Prostate gland (tissue), 2 donors: ENCODE measurements at regions not wholly inside any gene's neighbourhood (a gene's known extent, or its start where the extent isn't known, plus 50 kb on each side); places are given as distances from the start of the nearest gene placed in this dataset.

Source experiments
- DNase-seq: peaks from one replicate; pipeline ENCODE4 v3.0.0-alpha.2; 2019; ENCODE audit warnings: low spot score
- H3K27ac ChIP-seq, 2 donors: fragments of 200-600 bp; sonication (generic); 2 replicates each; pipeline ENCODE4 v1.5.1; 2017 to 2019
- H3K27me3 ChIP-seq: fragments of 200-600 bp; sonication (generic); replicated peaks from 2 replicates; pipeline ENCODE4 v1.5.1; 2019; ENCODE audit not compliant: insufficient read depth
- H3K36me3 ChIP-seq, 2 donors: fragments of 200-600 bp; sonication (generic); 1 replicate in 1 of 2; 2 replicates in 1 of 2; pipeline versions ENCODE4 v1.5.1 to v1.8.1; 2017 to 2019
- H3K4me1 ChIP-seq: fragments of 200-600 bp; sonication (generic); replicated peaks from 2 replicates; pipeline ENCODE4 v1.5.1; 2019
- H3K4me3 ChIP-seq, 2 donors: fragments of 200-600 bp; sonication (generic); 2 replicates each; pipeline ENCODE4 v1.5.1; 2017 to 2019
- H3K9me3 ChIP-seq: fragments of 200-600 bp; sonication (generic); 2 replicates; pipeline ENCODE4 v1.5.1; 2017
- CTCF ChIP-seq, 4 experiments: fragments of 200-600 bp in 2 of 4; fragments of 450-650 bp in 2 of 4; sonication (generic) in 2 of 4; IDR thresholded peaks; 1 replicate in 3 of 4; 2 replicates in 1 of 4; pipeline ENCODE4 v1.5.1; 2016 to 2019; ENCODE audit warnings: antibody characterized with exemption in 4 of 4, mild to moderate bottlenecking in 2 of 4, moderate library complexity in 2 of 4
- POLR2A ChIP-seq: fragments of 450-650 bp; IDR thresholded peaks from one replicate; pipeline ENCODE4 v1.6.1; 2016; ENCODE audit warnings: antibody characterized with exemption, mild to moderate bottlenecking
- POLR2AphosphoS5 ChIP-seq: sonication (generic); formaldehyde crosslinking; IDR thresholded peaks from one replicate; pipeline ENCODE4 v1.6.1; 2017; ENCODE audit warnings: antibody characterized with exemption
- WGBS: methylation state at CpG from one replicate; pipeline ENCODE4 v1.1.5; 2018; 5-methylcytosine and 5-hydroxymethylcytosine counted together
- intact Hi-C: fragments of 100-400 bp; cut with DNase I; formaldehyde crosslinking; loops from one replicate; pipeline ENCODE4 v1.14.2; 2022

- H3K9me3 ChIP-seq = no peaks in the 10 kb centered on the region
- intact Hi-C loops = no loop called here
- WGBS = 95% methylated on average over 1 of the region's 1 CpG
- no peak overlapping the region for H3K4me3 ChIP-seq
- no peaks in the 10 kb centered on the region for H3K27me3 ChIP-seq
- H3K27ac ChIP-seq = no peak overlapping the region
- H3K4me1 ChIP-seq = no peaks in the 10 kb centered on the region
- no peaks in the 10 kb centered on the region for H3K36me3 ChIP-seq
- DNase-seq = no peak
- no peak for TF ChIP-seq CTCF (IDR thresholded peaks at IDR 0.05)
- TF ChIP-seq POLR2A = no peak
- TF ChIP-seq POLR2AphosphoS5 = no peak
Observed at GRCh38 chr2:19656011-19656410, 245.8 kb downstream of the TTC32 start.

GRCh38 chr2:19654310-19655090 is 247.3 kb downstream of the TTC32 start:
- intact Hi-C loops = no loop called here
- H3K9me3 ChIP-seq = no peaks in the 10 kb centered on the region
- no peaks in the 10 kb centered on the region for H3K4me1 ChIP-seq
- H3K36me3 ChIP-seq = no peaks in the 10 kb centered on the region
- WGBS = 94% methylated on average over 9 of the region's 9 CpGs
- TF ChIP-seq POLR2A (no peak), POLR2AphosphoS5 (no peak), CTCF (IDR thresholded peaks at IDR 0.05) (no peak)
- no peak for DNase-seq
- H3K27me3 ChIP-seq = no peaks in the 10 kb centered on the region
- no peak overlapping the region for H3K27ac ChIP-seq
- H3K4me3 ChIP-seq = no peak overlapping the region

- H3K27me3 ChIP-seq = no peaks in the 10 kb centered on the region
- 89% methylated on average over 10 of the region's 10 CpGs for WGBS
- no peak overlapping the region for H3K27ac ChIP-seq
- H3K4me3 ChIP-seq = no peak overlapping the region
- H3K4me1 ChIP-seq = no peaks in the 10 kb centered on the region
- TF ChIP-seq POLR2A = no peak
- TF ChIP-seq POLR2AphosphoS5 = no peak
- TF ChIP-seq CTCF (IDR thresholded peaks at IDR 0.05) = no peak
- H3K9me3 ChIP-seq = no peaks in the 10 kb centered on the region
- intact Hi-C loops = no loop called here
- H3K36me3 ChIP-seq = no peaks in the 10 kb centered on the region
- no peak for DNase-seq
Observed at GRCh38 chr2:19653509-19653908, 248.3 kb downstream of the TTC32 start.

GRCh38 chr2:19652811-19653210 is 249.0 kb downstream of the TTC32 start:
- Histone ChIP-seq H3K9me3 (no peaks in the 10 kb centered on the region), H3K4me3 (no peak overlapping the region), H3K27me3 (no peaks in the 10 kb centered on the region), H3K36me3 (no peaks in the 10 kb centered on the region), H3K4me1 (no peaks in the 10 kb centered on the region), H3K27ac (no peak overlapping the region)
- TF ChIP-seq POLR2A = no peak
- TF ChIP-seq CTCF (IDR thresholded peaks at IDR 0.05) = no peak
- TF ChIP-seq POLR2AphosphoS5 = no peak
- DNase-seq = no peak
- intact Hi-C loops = no loop called here
- 72% methylated on average over 1 of the region's 1 CpG for WGBS

GRCh38 chr2:19651466-19651865 is 250.3 kb downstream of the TTC32 start:
- H3K4me1 ChIP-seq = no peaks in the 10 kb centered on the region
- DNase-seq = no peak
- intact Hi-C loops = no loop called here
- H3K27ac ChIP-seq = no peak overlapping the region
- H3K9me3 ChIP-seq = no peaks in the 10 kb centered on the region
- WGBS = 19% methylated on average over 4 of the region's 4 CpGs
- no peaks in the 10 kb centered on the region for H3K36me3 ChIP-seq
- TF ChIP-seq POLR2AphosphoS5 (no peak), CTCF (IDR thresholded peaks at IDR 0.05) (no peak), POLR2A (no peak)
- H3K4me3 ChIP-seq = no peak overlapping the region
- H3K27me3 ChIP-seq = no peaks in the 10 kb centered on the region
